B cell (primary cell): ENCODE measurements at regions not wholly inside any gene's neighbourhood (a gene's known extent, or its start where the extent isn't known, plus 50 kb on each side); places are given as distances from the start of the nearest gene placed in this dataset.

ENCODE experiments used
- CTCF ChIP-seq: fragments of 200-600 bp; IDR thresholded peaks from one replicate; pipeline ENCODE4 v1.8.0; 2022; ENCODE audit warnings: antibody characterized with exemption, mild to moderate bottlenecking
- EZH2 ChIP-seq: IDR thresholded peaks from 2 replicates; pipeline ENCODE4 v1.6.1; 2012; ENCODE audit warnings: borderline replicate concordance, low read depth, mild to moderate bottlenecking, moderate library complexity, low read length; ENCODE audit not compliant: insufficient read depth, poor library complexity, severe bottlenecking

DNA sequence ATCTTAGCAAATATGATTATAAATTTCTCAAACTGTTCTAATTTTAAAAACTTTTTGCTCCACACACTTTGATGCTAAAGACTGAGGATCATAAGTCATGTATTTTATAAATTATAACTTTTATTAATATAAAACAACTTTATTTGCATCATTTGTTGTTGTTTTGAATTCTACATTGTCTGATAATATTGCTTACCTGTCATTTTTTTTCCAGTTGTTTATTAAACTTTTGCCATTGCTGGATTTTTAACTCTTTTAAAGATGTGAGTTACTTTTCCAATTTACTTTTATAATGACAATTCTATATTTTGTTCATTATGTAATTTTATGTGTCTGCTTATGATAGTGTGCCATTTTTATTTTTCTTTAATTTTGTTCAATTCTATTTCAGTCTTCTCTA is 2071.2 kb upstream of the C9orf72 start:
- TF ChIP-seq CTCF (no peak), EZH2 (no peak)
